Thyroid gland (tissue), 4 donors: ENCODE measurements at regions not wholly inside any gene's neighbourhood (a gene's known extent, or its start where the extent isn't known, plus 50 kb on each side); places are given as distances from the start of the nearest gene placed in this dataset.

Source experiments
- DNase-seq, 2 donors: peaks; one replicate each; pipeline ENCODE4 v3.0.0-alpha.2; 2019
- H3K27ac ChIP-seq, 3 donors: fragments of 200-600 bp; sonication (generic); 1 replicate in 2 of 3; 2 replicates in 1 of 3; pipeline ENCODE4 v1.5.1; 2016 to 2019; ENCODE audit warnings: mild to moderate bottlenecking in 1 of 3, moderate library complexity in 1 of 3
- H3K27me3 ChIP-seq: fragments of 200-600 bp; sonication (generic); one replicate; pipeline ENCODE4 v1.5.1; 2019
- H3K36me3 ChIP-seq, 2 donors: fragments of 200-600 bp; sonication (generic); one replicate each; pipeline ENCODE4 v1.5.1; 2016 to 2019
- H3K4me1 ChIP-seq, 2 donors: fragments of 200-600 bp; sonication (generic); one replicate each; pipeline ENCODE4 v1.5.1; 2017 to 2019
- H3K4me3 ChIP-seq, 3 donors: fragments of 200-600 bp; sonication (generic); replicated peaks in 1 of 3; 1 replicate in 2 of 3; 2 replicates in 1 of 3; pipeline ENCODE4 v1.5.1; 2016; ENCODE audit warnings: mild to moderate bottlenecking in 1 of 3
- H3K9me3 ChIP-seq: fragments of 200-600 bp; sonication (generic); one replicate; pipeline ENCODE4 v1.5.1; 2017
- CTCF ChIP-seq, 6 experiments: fragments of 200-600 bp in 3 of 6; fragments of 450-650 bp in 3 of 6; sonication (generic) in 3 of 6; IDR thresholded peaks; one replicate each; pipeline ENCODE4 v1.5.1; 2016 to 2019; ENCODE audit warnings: antibody characterized with exemption in 6 of 6, mild to moderate bottlenecking in 2 of 6, inconsistent platforms in 1 of 6, moderate library complexity in 1 of 6
- POLR2A ChIP-seq, 2 donors: fragments of 450-650 bp; IDR thresholded peaks; one replicate each; pipeline ENCODE4 v1.6.1; 2017; ENCODE audit warnings: antibody characterized with exemption in 2 of 2, mild to moderate bottlenecking in 2 of 2, moderate library complexity in 1 of 2
- WGBS, 2 donors: methylation state at CpG; one replicate each; pipeline ENCODE4 v1.1.5; 2017; 5-methylcytosine and 5-hydroxymethylcytosine counted together
- intact Hi-C: fragments of 100-400 bp; cut with DNase I; formaldehyde crosslinking; loops from one replicate; pipeline ENCODE4 v1.15.1; 2023

- intact Hi-C loops: no loop called here
- H3K27me3 ChIP-seq: no peaks in the 10 kb centered on the region
- TF ChIP-seq POLR2A (IDR thresholded peaks at IDR 0.05) (no peak), CTCF (IDR thresholded peaks at IDR 0.05) (no peak)
- H3K27ac ChIP-seq: no peak overlapping the region
- 90 to 92% methylated on average over 6 of the region's 6 CpGs for WGBS, 2 donors
- no peaks in the 10 kb centered on the region for H3K9me3 ChIP-seq
- H3K4me1 ChIP-seq: no peaks in the 10 kb centered on the region
- no peak for DNase-seq
- no peaks in the 10 kb centered on the region for H3K36me3 ChIP-seq
- H3K4me3 ChIP-seq: no peak overlapping the region
These were observed 200.2 kb upstream of the TARS1 start for GRCh38 chr5:33240558-33240957.

- Histone ChIP-seq H3K27me3 (no peaks in the 10 kb centered on the region), H3K4me1 (no peaks in the 10 kb centered on the region), H3K36me3 (no peaks in the 10 kb centered on the region), H3K9me3 (no peaks in the 10 kb centered on the region), H3K4me3 (no peak overlapping the region), H3K27ac (no peak overlapping the region)
- intact Hi-C loops: no loop called here
- 55 to 60% methylated on average over 4 of the region's 4 CpGs for WGBS, 2 donors
- DNase-seq: no peak
- TF ChIP-seq POLR2A (IDR thresholded peaks at IDR 0.05): no peak
- TF ChIP-seq CTCF (IDR thresholded peaks at IDR 0.05): no peak
These were observed 199.0 kb upstream of the TARS1 start for GRCh38 chr5:33241802-33242201.

- DNase-seq: no peak
- Histone ChIP-seq H3K4me3 (no peak overlapping the region), H3K36me3 (no peaks in the 10 kb centered on the region), H3K9me3 (no peaks in the 10 kb centered on the region), H3K4me1 (no peaks in the 10 kb centered on the region), H3K27ac (no peak overlapping the region), H3K27me3 (no peaks in the 10 kb centered on the region)
- TF ChIP-seq POLR2A (IDR thresholded peaks at IDR 0.05) (no peak), CTCF (IDR thresholded peaks at IDR 0.05) (no peak)
- intact Hi-C loops: no loop called here
- WGBS, 2 donors: 82 to 97% methylated on average over 2 of the region's 2 CpGs
These were observed 198.5 kb upstream of the TARS1 start for GRCh38 chr5:33242277-33242676.

GRCh38 chr5:33244441-33245150, 196.2 kb upstream of the TARS1 start:
- 84 to 86% methylated on average over 4 of the region's 4 CpGs for WGBS, 2 donors
- TF ChIP-seq CTCF (IDR thresholded peaks at IDR 0.05): no peak
- no peak for TF ChIP-seq POLR2A (IDR thresholded peaks at IDR 0.05)
- H3K4me1 ChIP-seq: no peaks in the 10 kb centered on the region
- no peaks in the 10 kb centered on the region for H3K9me3 ChIP-seq
- H3K36me3 ChIP-seq: no peaks in the 10 kb centered on the region
- DNase-seq: no peak
- intact Hi-C loops: no loop called here
- no peaks in the 10 kb centered on the region for H3K27me3 ChIP-seq
- no peak overlapping the region for H3K27ac ChIP-seq
- no peak overlapping the region for H3K4me3 ChIP-seq

- intact Hi-C loops: no loop called here
- no peak for DNase-seq
- TF ChIP-seq CTCF (IDR thresholded peaks at IDR 0.05) (no peak), POLR2A (IDR thresholded peaks at IDR 0.05) (no peak)
- no peak overlapping the region for H3K27ac ChIP-seq
- H3K27me3 ChIP-seq: no peaks in the 10 kb centered on the region
- WGBS, 2 donors: 88 to 93% methylated on average over 1 of the region's 1 CpG
- H3K9me3 ChIP-seq: no peaks in the 10 kb centered on the region
- H3K4me3 ChIP-seq: no peak overlapping the region
- no peaks in the 10 kb centered on the region for H3K4me1 ChIP-seq
- no peaks in the 10 kb centered on the region for H3K36me3 ChIP-seq
These were observed 186.2 kb upstream of the TARS1 start for GRCh38 chr5:33254579-33254978.
